VCaP (cell line): ENCODE measurements at regions not wholly inside any gene's neighbourhood (a gene's known extent, or its start where the extent isn't known, plus 50 kb on each side); places are given as distances from the start of the nearest gene placed in this dataset.

Source experiments
- H3K27ac ChIP-seq: fragments of 450-650 bp; 2 replicates; pipeline ENCODE4 v1.5.1; 2017
- TF ChIP-seq, protein P1 (sequence below): fragments of 450-650 bp; conservative IDR thresholded peaks from 2 replicates; pipeline ENCODE4 v1.5.1; 2017; ENCODE audit warnings: mild to moderate bottlenecking, moderate library complexity

DNA sequence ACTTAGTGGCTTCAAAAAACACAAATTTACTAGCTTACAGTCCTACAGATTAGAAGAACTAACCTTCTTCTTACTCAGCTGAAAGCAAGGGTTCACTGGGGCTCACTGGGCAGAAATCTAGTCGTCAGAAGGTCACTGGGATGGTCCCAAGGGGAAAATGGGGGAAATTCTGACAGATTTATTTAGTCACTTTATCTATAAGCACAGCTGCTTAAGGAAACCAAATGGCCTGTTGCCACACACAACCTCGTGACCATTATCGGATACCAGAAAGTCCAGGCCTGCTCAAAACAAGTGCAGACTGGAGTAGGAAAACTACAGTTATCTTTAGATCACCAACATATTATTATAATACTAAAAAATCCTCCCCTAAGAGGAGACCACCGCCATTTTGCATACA, 374.6 kb upstream of the ASIC2 start:
- H3K27ac ChIP-seq: peak overlapping the region; percentile 13; the same call in 1 of the 2 replicates
- TF ChIP-seq, protein P1, sequence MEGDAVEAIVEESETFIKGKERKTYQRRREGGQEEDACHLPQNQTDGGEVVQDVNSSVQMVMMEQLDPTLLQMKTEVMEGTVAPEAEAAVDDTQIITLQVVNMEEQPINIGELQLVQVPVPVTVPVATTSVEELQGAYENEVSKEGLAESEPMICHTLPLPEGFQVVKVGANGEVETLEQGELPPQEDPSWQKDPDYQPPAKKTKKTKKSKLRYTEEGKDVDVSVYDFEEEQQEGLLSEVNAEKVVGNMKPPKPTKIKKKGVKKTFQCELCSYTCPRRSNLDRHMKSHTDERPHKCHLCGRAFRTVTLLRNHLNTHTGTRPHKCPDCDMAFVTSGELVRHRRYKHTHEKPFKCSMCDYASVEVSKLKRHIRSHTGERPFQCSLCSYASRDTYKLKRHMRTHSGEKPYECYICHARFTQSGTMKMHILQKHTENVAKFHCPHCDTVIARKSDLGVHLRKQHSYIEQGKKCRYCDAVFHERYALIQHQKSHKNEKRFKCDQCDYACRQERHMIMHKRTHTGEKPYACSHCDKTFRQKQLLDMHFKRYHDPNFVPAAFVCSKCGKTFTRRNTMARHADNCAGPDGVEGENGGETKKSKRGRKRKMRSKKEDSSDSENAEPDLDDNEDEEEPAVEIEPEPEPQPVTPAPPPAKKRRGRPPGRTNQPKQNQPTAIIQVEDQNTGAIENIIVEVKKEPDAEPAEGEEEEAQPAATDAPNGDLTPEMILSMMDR: no peak

DNA sequence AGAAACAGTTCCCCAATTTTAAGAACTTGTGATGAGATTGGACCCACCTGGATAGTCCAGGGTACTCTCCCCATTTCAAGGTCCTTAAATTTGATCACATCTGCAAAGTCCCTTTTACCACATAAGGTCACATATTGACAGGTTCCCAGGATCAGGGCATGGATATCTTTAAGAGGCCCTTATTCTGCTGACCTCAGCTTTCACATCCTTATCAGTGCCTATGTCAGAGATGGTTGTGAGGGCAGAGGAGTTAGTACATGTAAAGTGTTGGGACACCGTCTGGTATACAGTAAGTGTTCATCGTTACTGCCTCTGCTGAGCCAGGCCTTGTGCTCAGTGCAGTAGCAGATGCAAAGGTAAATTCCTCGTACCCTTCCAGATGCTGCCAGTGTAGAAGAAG, 375.4 kb upstream of the ASIC2 start:
- TF ChIP-seq, protein P1: no peak
- no peak overlapping the region for H3K27ac ChIP-seq

DNA sequence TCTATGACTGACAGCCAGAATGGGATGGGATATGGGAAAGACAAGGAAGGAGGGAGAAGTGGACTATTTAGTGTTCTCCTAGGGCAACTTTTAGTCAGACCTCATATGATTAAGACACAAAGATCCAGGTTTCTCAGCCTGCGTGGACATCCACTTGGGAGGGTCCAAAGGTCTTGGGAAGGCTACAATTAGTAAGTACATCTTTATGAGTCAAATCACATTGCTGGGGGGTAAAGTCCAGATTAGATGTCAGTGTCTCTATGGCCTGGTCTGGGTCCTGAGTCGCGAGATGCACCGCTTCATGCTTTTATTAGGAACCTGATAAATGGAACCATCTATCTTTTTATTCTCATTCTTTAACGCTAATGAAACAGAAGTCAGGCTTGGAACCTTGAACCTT, 378.4 kb upstream of the ASIC2 start:
- H3K27ac ChIP-seq: no peak overlapping the region
- TF ChIP-seq, protein P1: no peak

DNA sequence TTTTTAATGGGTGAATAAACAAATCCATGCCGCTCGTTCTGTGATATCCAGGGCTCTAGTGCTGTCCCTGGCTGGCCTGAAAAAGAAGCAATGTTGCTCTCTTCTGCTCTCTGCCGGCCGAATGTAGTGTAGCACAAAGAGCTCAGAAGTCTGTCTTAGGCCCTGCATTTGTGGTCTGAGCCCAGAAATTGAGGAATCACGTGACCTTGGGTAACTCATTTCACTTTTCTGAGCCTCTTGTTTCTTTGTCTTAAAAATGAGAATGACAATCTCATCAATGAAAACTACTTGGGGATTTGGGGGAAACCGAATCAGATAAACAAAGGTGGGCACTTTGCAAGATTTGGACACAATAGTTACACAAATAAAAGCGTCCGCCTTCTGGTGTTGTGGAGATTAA, 381.6 kb upstream of the ASIC2 start:
- no peak overlapping the region for H3K27ac ChIP-seq

GRCh38 chr17:33676444-33676843, 383.3 kb upstream of the ASIC2 start:
- TF ChIP-seq, protein P1: no peak
- H3K27ac ChIP-seq: no peak overlapping the region

More for the DNA sequence above, 381.6 kb upstream of the ASIC2 start:
- TF ChIP-seq, protein P1: peak; percentile 99

GRCh38 chr17:33679595-33679994, 386.5 kb upstream of the ASIC2 start:
- TF ChIP-seq, protein P1: no peak
- H3K27ac ChIP-seq: no peak overlapping the region

- no peak overlapping the region for H3K27ac ChIP-seq
- TF ChIP-seq, protein P1: no peak
These were observed 387.4 kb upstream of the ASIC2 start for GRCh38 chr17:33680472-33680871.

DNA sequence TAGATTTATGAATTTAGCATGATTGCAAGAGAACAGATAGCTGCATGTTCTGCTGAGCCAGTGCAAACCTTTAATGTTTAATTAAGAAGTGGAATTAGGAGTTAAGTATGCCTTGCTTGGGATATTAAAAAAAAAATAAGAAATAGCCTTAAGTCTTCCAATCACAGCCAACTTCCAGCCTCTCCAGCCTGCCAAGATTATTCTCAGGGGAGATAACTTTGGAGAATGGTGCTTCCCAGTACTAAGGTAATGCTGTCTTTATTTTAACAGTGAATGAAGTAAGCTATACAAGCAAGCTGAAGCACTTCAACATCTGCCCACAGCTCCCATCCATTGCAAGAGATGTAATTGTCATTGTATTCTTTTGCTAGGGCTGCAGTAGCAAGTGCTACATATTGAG, 389.5 kb upstream of the ASIC2 start:
- H3K27ac ChIP-seq: no peak overlapping the region
- TF ChIP-seq, protein P1: no peak
